Naive thymus-derived CD4-positive, alpha-beta T cell (primary cell): ENCODE measurements at regions not wholly inside any gene's neighbourhood (a gene's known extent, or its start where the extent isn't known, plus 50 kb on each side); places are given as distances from the start of the nearest gene placed in this dataset.

Experiments used
- ATAC-seq: fragments of 150-1000 bp; cut with Tn5 transposase; 2 replicates; pipeline ENCODE4 v1.10.0; 2021; ENCODE audit warnings: mild to moderate bottlenecking, moderate library complexity
- CTCF ChIA-PET: fragments of 350-600 bp; sonication (Branson Sonifier 250); formaldehyde crosslinking; loops from one replicate; lab custom pipeline; 2021; ENCODE audit warnings: antibody characterized with exemption; lab: Charles Lee
- POLR2A ChIA-PET: fragments of 350-600 bp; sonication (Branson Sonifier 250); formaldehyde crosslinking; loops from one replicate; lab custom pipeline; 2021; ENCODE audit warnings: antibody characterized with exemption, inconsistent platforms; lab: Charles Lee
- DNase-seq, 9 donors: peaks; one replicate each; pipeline versions ENCODE4 v3.0.0 to v3.0.0-alpha.2; 2020 to 2022; ENCODE audit warnings: mixed read lengths in 1 of 9
- H3K27ac ChIP-seq: one replicate; pipeline ENCODE4 v1.7.0; 2013; ENCODE audit warnings: mild to moderate bottlenecking, low read depth, low read length, moderate library complexity
- H3K27me3 ChIP-seq, 2 donors: one replicate each; pipeline ENCODE4 v1.7.0; 2013; ENCODE audit warnings: low read length in 2 of 2, mild to moderate bottlenecking in 2 of 2, moderate library complexity in 2 of 2; ENCODE audit not compliant: control insufficient read depth in 2 of 2, insufficient read depth in 2 of 2
- H3K36me3 ChIP-seq, 3 experiments: 1 replicate in 2 of 3; 2 replicates in 1 of 3; pipeline ENCODE4 v1.7.0; 2013; ENCODE audit warnings: low read length in 3 of 3, mild to moderate bottlenecking in 3 of 3, moderate library complexity in 1 of 3; ENCODE audit not compliant: insufficient read depth in 3 of 3, control insufficient read depth in 2 of 3
- H3K4me1 ChIP-seq, 2 donors: one replicate each; pipeline ENCODE4 v1.7.0; 2013; ENCODE audit warnings: low read length in 2 of 2, mild to moderate bottlenecking in 2 of 2, moderate library complexity in 1 of 2; ENCODE audit not compliant: control insufficient read depth in 2 of 2, insufficient read depth in 2 of 2
- H3K4me3 ChIP-seq: 2 replicates; pipeline ENCODE4 v1.7.0; 2013; ENCODE audit warnings: mild to moderate bottlenecking, low read length
- H3K9me3 ChIP-seq, 3 experiments: 1 replicate in 2 of 3; 2 replicates in 1 of 3; pipeline ENCODE4 v1.7.0; 2013; ENCODE audit warnings: low read length in 3 of 3; ENCODE audit not compliant: control insufficient read depth in 2 of 3
- H3K27ac Mint-ChIP-seq, 9 donors: one replicate each; pipeline ENCODE4 v1.8.0; 2020 to 2022; ENCODE audit warnings: mixed read lengths in 9 of 9, mild to moderate bottlenecking in 8 of 9, moderate library complexity in 5 of 9, inconsistent platforms in 2 of 9
- H3K27me3 Mint-ChIP-seq, 5 donors: one replicate each; pipeline ENCODE4 v1.8.0; 2021 to 2022; ENCODE audit warnings: mixed read lengths in 5 of 5, mild to moderate bottlenecking in 1 of 5
- H3K36me3 Mint-ChIP-seq, 5 donors: one replicate each; pipeline ENCODE4 v1.8.0; 2020 to 2022; ENCODE audit warnings: mixed read lengths in 5 of 5, mild to moderate bottlenecking in 3 of 5, inconsistent platforms in 1 of 5
- H3K4me1 Mint-ChIP-seq, 7 donors: one replicate each; pipeline ENCODE4 v1.8.0; 2020 to 2022; ENCODE audit warnings: mixed read lengths in 7 of 7, mild to moderate bottlenecking in 3 of 7, inconsistent platforms in 1 of 7
- H3K4me3 Mint-ChIP-seq, 10 donors: one replicate each; pipeline ENCODE4 v1.8.0; 2020 to 2022; ENCODE audit warnings: mild to moderate bottlenecking in 10 of 10, mixed read lengths in 10 of 10, moderate library complexity in 6 of 10, inconsistent platforms in 2 of 10
- H3K9me3 Mint-ChIP-seq, 11 donors: one replicate each; pipeline ENCODE4 v1.8.0; 2020 to 2022; ENCODE audit warnings: mixed read lengths in 11 of 11, mild to moderate bottlenecking in 4 of 11, inconsistent platforms in 1 of 11, moderate library complexity in 1 of 11
- intact Hi-C, 2 donors: fragments of 100-400 bp; cut with micrococcal nuclease; formaldehyde crosslinking; loops; one replicate each; pipeline ENCODE4 v1.15.1; 2023

DNA sequence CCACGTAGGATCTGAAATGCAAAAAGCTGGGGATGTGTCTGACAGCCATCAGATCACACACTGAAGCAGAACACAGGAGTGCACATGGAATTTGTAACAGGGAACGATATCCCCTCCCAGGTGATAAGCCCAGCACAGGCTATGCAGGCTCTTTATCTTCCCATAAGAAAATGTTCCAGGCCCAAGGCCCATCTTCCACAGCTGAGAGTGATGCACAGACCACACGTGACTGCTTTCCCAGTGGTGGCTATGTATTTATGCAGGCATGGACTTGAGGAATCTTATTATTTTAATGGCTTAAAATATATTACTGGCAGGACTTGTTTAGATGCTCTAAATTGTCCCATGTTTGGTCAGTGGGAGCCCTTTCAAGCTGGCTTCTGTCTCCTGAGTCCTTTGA lies 70.5 kb upstream of the AFF3 start:
- H3K27me3 Mint-ChIP-seq, result peaks cover 0 to 3% (median 0%) of the 10 kb centered on the region in 5 donors
- no peaks in the 10 kb centered on the region for H3K36me3 Mint-ChIP-seq
- H3K9me3 Mint-ChIP-seq, result peaks cover 0 to 4% (median 0%) of the 10 kb centered on the region in 11 donors
- no peak overlapping the region for H3K4me3 Mint-ChIP-seq
- H3K36me3 ChIP-seq, result no peaks in the 10 kb centered on the region
- no peaks in the 10 kb centered on the region for H3K4me1 ChIP-seq
- H3K4me1 Mint-ChIP-seq, result no peaks in the 10 kb centered on the region
- ChIA-PET POLR2A (no interaction called here), CTCF (interaction anchor here (0.6 kb wide), 1 partner anchor 325 kb away, joined by 3 read pairs; no protein-coding TSS in a partner anchor)
- ATAC-seq, result no peak
- intact Hi-C loops, result no loop called here
- H3K4me3 ChIP-seq, result no peak overlapping the region
- no peaks in the 10 kb centered on the region for H3K27me3 ChIP-seq
- no peaks in the 10 kb centered on the region for H3K9me3 ChIP-seq
- H3K27ac ChIP-seq, result no peak overlapping the region
- H3K27ac Mint-ChIP-seq, result no peak overlapping the region
- DNase-seq, result no peak

DNA sequence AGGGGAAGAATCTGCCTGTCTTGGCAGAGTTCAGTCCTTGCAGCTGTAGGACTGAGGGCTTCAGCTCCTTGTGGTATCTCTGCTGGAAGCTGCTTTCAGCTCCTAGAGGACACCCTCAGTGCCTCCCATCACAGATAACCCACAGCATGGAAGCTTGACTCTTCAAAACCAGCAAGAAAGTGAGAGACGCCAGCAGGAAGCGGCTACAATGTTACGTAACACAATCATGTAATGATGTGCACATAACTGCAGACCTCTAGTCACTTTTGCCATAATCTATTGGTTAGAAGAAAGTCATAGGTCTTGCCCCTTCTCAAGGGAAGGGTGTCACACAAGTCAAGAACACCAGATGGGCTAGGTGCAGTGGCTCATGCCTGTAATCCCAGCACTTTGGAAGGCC lies 69.1 kb upstream of the AFF3 start:
- Mint-ChIP-seq H3K9me3 (peaks cover 0 to 4% (median 0%) of the 10 kb centered on the region in 11 donors), H3K4me3 (no peak overlapping the region), H3K4me1 (no peaks in the 10 kb centered on the region), H3K36me3 (no peaks in the 10 kb centered on the region), H3K27me3 (peaks cover 0 to 3% (median 0%) of the 10 kb centered on the region in 5 donors), H3K27ac (no peak overlapping the region)
- H3K9me3 ChIP-seq, result no peaks in the 10 kb centered on the region
- ChIA-PET CTCF (no interaction called here), POLR2A (no interaction called here)
- peak; percentile 45 for ATAC-seq
- no peaks in the 10 kb centered on the region for H3K4me1 ChIP-seq
- H3K4me3 ChIP-seq, result no peak overlapping the region
- H3K27ac ChIP-seq, result no peak overlapping the region
- no peaks in the 10 kb centered on the region for H3K36me3 ChIP-seq
- no peak for DNase-seq
- intact Hi-C loops, result no loop called here
- no peaks in the 10 kb centered on the region for H3K27me3 ChIP-seq

DNA sequence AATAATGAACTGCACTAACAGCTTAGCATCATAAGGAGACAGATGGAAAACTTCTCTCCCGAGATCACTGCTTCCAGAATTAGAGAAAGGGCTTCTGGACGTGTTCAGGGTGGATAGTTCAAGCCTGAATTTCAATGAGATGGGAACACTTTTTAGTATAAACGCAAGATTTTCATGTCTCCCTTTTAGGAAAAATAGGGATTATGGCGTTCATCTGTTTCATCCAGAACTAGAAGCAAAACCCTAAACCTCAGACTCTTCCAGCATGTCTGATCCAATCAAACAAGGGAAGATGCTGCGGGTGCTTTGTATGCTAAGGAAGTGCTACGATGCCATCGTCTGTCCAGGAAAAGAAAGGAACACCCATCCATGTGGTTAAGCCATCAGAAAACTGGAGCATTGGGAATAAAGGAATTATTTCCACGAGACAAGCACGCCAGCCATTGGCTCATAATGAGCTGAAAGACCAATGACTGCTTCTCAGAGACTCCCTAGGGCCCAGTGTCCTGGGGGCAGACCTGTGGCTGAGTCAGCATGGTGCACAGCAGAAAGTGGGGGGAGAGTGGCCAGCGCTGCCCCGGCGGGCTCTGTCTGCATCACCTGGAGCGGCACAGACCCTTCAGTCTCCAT lies 65.9 kb upstream of the AFF3 start:
- ATAC-seq (no peak), DNase-seq (no peak)
- Mint-ChIP-seq H3K4me1 (peaks cover 0 to 5% (median 0%) of the 10 kb centered on the region in 7 donors), H3K4me3 (no peak overlapping the region), H3K27ac (no peak overlapping the region), H3K36me3 (no peaks in the 10 kb centered on the region), H3K27me3 (peaks cover 0 to 10% (median 0%) of the 10 kb centered on the region in 5 donors), H3K9me3 (peaks cover 0 to 4% (median 0%) of the 10 kb centered on the region in 11 donors)
- ChIA-PET CTCF (no interaction called here), POLR2A (no interaction called here)
- no peaks in the 10 kb centered on the region for H3K4me1 ChIP-seq
- no peaks in the 10 kb centered on the region for H3K9me3 ChIP-seq
- no peaks in the 10 kb centered on the region for H3K27me3 ChIP-seq
- no peak overlapping the region for H3K27ac ChIP-seq
- no peaks in the 10 kb centered on the region for H3K36me3 ChIP-seq
- no peak overlapping the region for H3K4me3 ChIP-seq
- intact Hi-C loops, result no loop called here

DNA sequence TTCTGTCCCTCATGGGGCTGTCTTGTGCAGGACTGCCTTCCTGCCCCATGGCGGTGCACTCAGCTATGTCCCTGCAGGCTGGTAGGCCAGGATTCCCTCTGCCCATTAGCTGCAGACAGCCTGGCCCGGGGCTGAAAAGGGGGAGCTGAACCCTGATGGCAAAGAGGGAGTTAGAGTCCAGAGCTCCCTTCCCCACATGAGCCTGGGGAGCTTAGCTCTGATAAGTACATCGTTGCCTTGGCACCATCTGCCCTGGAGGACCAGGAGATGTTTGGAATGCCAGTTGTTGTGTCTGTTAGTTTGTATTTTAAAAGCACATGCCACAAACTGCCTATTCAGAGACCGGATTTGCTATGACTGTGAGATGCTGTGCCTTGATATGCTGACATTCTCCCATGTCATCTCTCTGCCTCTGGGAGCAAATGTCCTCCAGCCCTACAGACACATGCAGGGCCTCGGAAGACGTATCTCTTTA lies 65.1 kb upstream of the AFF3 start:
- H3K9me3 ChIP-seq, result no peaks in the 10 kb centered on the region
- no peak for ATAC-seq
- H3K27ac Mint-ChIP-seq, result no peak overlapping the region
- H3K4me1 ChIP-seq, result no peaks in the 10 kb centered on the region
- peaks cover 0 to 5% (median 0%) of the 10 kb centered on the region in 7 donors for H3K4me1 Mint-ChIP-seq
- H3K9me3 Mint-ChIP-seq, result peaks cover 0 to 4% (median 0%) of the 10 kb centered on the region in 11 donors
- ChIA-PET POLR2A (no interaction called here), CTCF (no interaction called here)
- no peak overlapping the region for H3K4me3 Mint-ChIP-seq
- H3K36me3 Mint-ChIP-seq, result no peaks in the 10 kb centered on the region
- intact Hi-C loops, result no loop called here
- no peak for DNase-seq
- no peaks in the 10 kb centered on the region for H3K27me3 ChIP-seq
- no peaks in the 10 kb centered on the region for H3K36me3 ChIP-seq
- no peak overlapping the region for H3K27ac ChIP-seq
- no peak overlapping the region for H3K4me3 ChIP-seq
- H3K27me3 Mint-ChIP-seq, result peaks cover 0 to 10% (median 1%) of the 10 kb centered on the region in 5 donors

DNA sequence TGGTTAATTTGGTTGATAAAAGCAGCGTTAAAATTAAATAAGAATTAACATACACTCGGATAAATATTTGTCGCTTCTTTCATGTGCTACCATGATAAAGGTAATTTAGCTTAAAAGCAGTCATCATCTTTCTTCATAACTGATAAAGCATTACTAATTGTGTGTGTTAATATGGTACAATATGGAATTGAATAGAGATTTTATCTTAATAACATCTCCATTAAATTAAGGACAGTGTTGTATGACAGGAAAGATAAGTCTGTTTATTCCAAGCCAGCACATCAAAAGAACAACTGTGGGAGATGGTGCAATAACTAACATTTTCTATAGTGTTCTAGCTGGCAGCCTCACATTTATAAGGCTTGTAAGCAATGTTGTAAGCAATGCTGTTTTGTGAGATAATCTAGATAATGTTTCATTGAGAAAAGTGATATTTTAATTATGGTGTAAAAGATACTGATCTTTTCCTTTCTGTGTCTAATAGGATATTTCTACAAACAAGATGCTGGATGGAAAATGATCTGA lies 64.4 kb upstream of the AFF3 start:
- Histone ChIP-seq H3K27ac (no peak overlapping the region), H3K9me3 (no peaks in the 10 kb centered on the region), H3K4me1 (no peaks in the 10 kb centered on the region), H3K36me3 (no peaks in the 10 kb centered on the region), H3K27me3 (no peaks in the 10 kb centered on the region), H3K4me3 (no peak overlapping the region)
- CTCF ChIA-PET, result no interaction called here
- Mint-ChIP-seq H3K27me3 (peaks cover 0 to 10% (median 4%) of the 10 kb centered on the region in 5 donors), H3K36me3 (no peaks in the 10 kb centered on the region), H3K4me3 (no peak overlapping the region), H3K4me1 (peaks cover 0 to 5% (median 0%) of the 10 kb centered on the region in 7 donors), H3K27ac (no peak overlapping the region), H3K9me3 (peaks cover 0 to 5% (median 0%) of the 10 kb centered on the region in 11 donors)
- intact Hi-C loops, result no loop called here
- ATAC-seq, result no peak
- POLR2A ChIA-PET, result no interaction called here
- no peak for DNase-seq

DNA sequence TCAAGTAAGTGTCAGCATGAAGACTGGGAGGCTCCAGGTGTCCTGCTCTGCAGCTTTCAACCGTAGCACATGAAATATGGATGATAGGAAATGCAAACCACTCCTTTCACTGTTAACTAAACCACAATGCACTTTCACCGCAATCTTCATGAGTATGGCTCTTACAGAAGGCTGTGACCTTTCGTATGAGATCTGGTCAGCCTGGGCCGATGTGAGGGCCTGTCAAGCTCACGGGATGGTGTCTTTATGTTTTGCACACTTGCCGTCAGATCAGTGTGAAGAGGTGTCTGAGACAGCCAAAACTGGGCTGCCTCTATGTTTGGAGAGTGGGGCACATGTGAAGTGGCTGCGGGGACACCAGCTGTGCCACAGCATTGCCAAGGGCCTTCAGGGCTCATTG lies 62.8 kb upstream of the AFF3 start:
- intact Hi-C loops, result no loop called here
- CTCF ChIA-PET, result no interaction called here

DNA sequence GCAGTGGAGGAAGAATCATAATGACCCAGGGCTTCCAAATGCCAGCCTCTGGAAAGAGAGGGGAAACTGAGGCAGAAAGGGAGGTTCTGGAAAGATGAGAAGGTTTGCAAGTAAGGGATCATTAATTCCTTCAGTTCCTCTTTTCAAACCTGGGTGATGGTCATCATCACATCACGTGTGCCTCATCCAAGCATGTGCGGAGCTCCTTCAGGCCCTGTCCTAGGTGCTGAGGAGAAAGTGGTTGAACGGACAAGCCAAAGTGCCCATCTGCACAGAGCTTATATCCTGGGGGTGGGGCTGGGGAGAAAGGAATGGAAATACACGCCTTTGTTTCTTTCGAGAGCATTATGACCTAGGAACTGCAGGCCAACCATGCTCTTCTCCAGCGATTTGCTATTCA lies 60.2 kb upstream of the AFF3 start:
- Mint-ChIP-seq H3K4me1 (peaks cover 0 to 5% (median 0%) of the 10 kb centered on the region in 7 donors), H3K9me3 (peaks cover 0 to 5% (median 0%) of the 10 kb centered on the region in 11 donors), H3K4me3 (no peak overlapping the region), H3K27ac (no peak overlapping the region), H3K36me3 (no peaks in the 10 kb centered on the region), H3K27me3 (peaks cover 0 to 6% (median 4%) of the 10 kb centered on the region in 5 donors)
- DNase-seq (no peak), ATAC-seq (no peak)
- H3K27me3 ChIP-seq, result no peaks in the 10 kb centered on the region
- H3K9me3 ChIP-seq, result no peaks in the 10 kb centered on the region
- no peaks in the 10 kb centered on the region for H3K4me1 ChIP-seq
- ChIA-PET CTCF (no interaction called here), POLR2A (no interaction called here)
- intact Hi-C loops, result no loop called here
- no peak overlapping the region for H3K27ac ChIP-seq
- H3K36me3 ChIP-seq, result no peaks in the 10 kb centered on the region
- no peak overlapping the region for H3K4me3 ChIP-seq

More for the DNA sequence above, 62.8 kb upstream of the AFF3 start:
- POLR2A ChIA-PET, result no interaction called here
- H3K4me1 Mint-ChIP-seq, result peaks cover 0 to 5% (median 0%) of the 10 kb centered on the region in 7 donors
- ATAC-seq (no peak), DNase-seq (no peak)
- Histone ChIP-seq H3K27me3 (no peaks in the 10 kb centered on the region), H3K4me3 (no peak overlapping the region), H3K36me3 (no peaks in the 10 kb centered on the region), H3K9me3 (no peaks in the 10 kb centered on the region), H3K4me1 (no peaks in the 10 kb centered on the region), H3K27ac (no peak overlapping the region)
- no peak overlapping the region for H3K4me3 Mint-ChIP-seq
- H3K27me3 Mint-ChIP-seq, result peaks cover 0 to 7% (median 4%) of the 10 kb centered on the region in 5 donors
- peaks cover 0 to 5% (median 0%) of the 10 kb centered on the region in 11 donors for H3K9me3 Mint-ChIP-seq
- H3K36me3 Mint-ChIP-seq, result no peaks in the 10 kb centered on the region
- no peak overlapping the region for H3K27ac Mint-ChIP-seq
